ENCODE measurements at regions not wholly inside any gene's neighbourhood (a gene's known extent, or its start where the extent isn't known, plus 50 kb on each side); places are given as distances from the start of the nearest gene placed in this dataset.

- TF ChIP-seq CTCF (IDR thresholded peaks at IDR 0.05) (no peak), POLR2A (IDR thresholded peaks at IDR 0.05) (no peak), POLR2AphosphoS5 (IDR thresholded peaks at IDR 0.05) (no peak)
- Histone ChIP-seq H3K9me3 (no peaks in the 10 kb centered on the region), H3K27ac (no peak overlapping the region), H3K27me3 (peaks cover 0 to 6% of the 10 kb centered on the region in 2 donors), H3K4me3 (no peak overlapping the region), H3K36me3 (no peaks in the 10 kb centered on the region), H3K4me1 (no peaks in the 10 kb centered on the region)
- intact Hi-C loops (cut with DNase I; ENCODE audit: low total_unique reads): no loop called here
- no peak for DNase-seq (ENCODE audit: low spot score in 2 of 2)
Measured at GRCh38 chr11:32510039-32510438, 73.6 kb upstream of the EIF3M start.

- no peak for TF ChIP-seq POLR2A (IDR thresholded peaks at IDR 0.05)
- TF ChIP-seq CTCF (IDR thresholded peaks at IDR 0.05): no peak
- TF ChIP-seq POLR2AphosphoS5 (IDR thresholded peaks at IDR 0.05): no peak
Measured at GRCh38 chr11:32508780-32509179, 73.4 kb upstream of the WT1 start.

GRCh38 chr11:32500001-32500400, 64.7 kb upstream of the WT1 start:
- H3K4me3 ChIP-seq: no peak overlapping the region
- no peak overlapping the region for H3K27ac ChIP-seq
- no peak for DNase-seq (ENCODE audit: low spot score in 2 of 2)
- no peaks in the 10 kb centered on the region for H3K27me3 ChIP-seq
- no peaks in the 10 kb centered on the region for H3K4me1 ChIP-seq
- H3K9me3 ChIP-seq: no peaks in the 10 kb centered on the region
- intact Hi-C loops (cut with DNase I; ENCODE audit: low total_unique reads): no loop called here
- no peaks in the 10 kb centered on the region for H3K36me3 ChIP-seq
- TF ChIP-seq POLR2AphosphoS5 (IDR thresholded peaks at IDR 0.05): no peak
- no peak for TF ChIP-seq CTCF (IDR thresholded peaks at IDR 0.05)
- TF ChIP-seq POLR2A (IDR thresholded peaks at IDR 0.05): no peak

More at GRCh38 chr11:32508780-32509179, 73.4 kb upstream of the WT1 start:
- H3K36me3 ChIP-seq: no peaks in the 10 kb centered on the region
- H3K27me3 ChIP-seq: peaks cover 0 to 6% of the 10 kb centered on the region in 2 donors
- H3K27ac ChIP-seq: no peak overlapping the region
- intact Hi-C loops (cut with DNase I; ENCODE audit: low total_unique reads): no loop called here
- H3K4me1 ChIP-seq: no peaks in the 10 kb centered on the region
- no peaks in the 10 kb centered on the region for H3K9me3 ChIP-seq
- no peak for DNase-seq (ENCODE audit: low spot score in 2 of 2)
- no peak overlapping the region for H3K4me3 ChIP-seq

- H3K27me3 ChIP-seq: peaks cover 0 to 4% of the 10 kb centered on the region in 2 donors
- H3K27ac ChIP-seq: no peak overlapping the region
- TF ChIP-seq CTCF (IDR thresholded peaks at IDR 0.05) (no peak), POLR2A (IDR thresholded peaks at IDR 0.05) (no peak), POLR2AphosphoS5 (IDR thresholded peaks at IDR 0.05) (no peak)
- no peaks in the 10 kb centered on the region for H3K36me3 ChIP-seq
- no peaks in the 10 kb centered on the region for H3K9me3 ChIP-seq
- no peaks in the 10 kb centered on the region for H3K4me1 ChIP-seq
- no peak overlapping the region for H3K4me3 ChIP-seq
- no peak for DNase-seq (ENCODE audit: low spot score in 2 of 2)
- intact Hi-C loops (cut with DNase I; ENCODE audit: low total_unique reads): no loop called here
Measured at GRCh38 chr11:32497951-32498350, 62.6 kb upstream of the WT1 start.

- intact Hi-C loops (cut with DNase I; ENCODE audit: low total_unique reads): no loop called here
- Histone ChIP-seq H3K9me3 (no peaks in the 10 kb centered on the region), H3K27ac (no peak overlapping the region), H3K36me3 (no peaks in the 10 kb centered on the region), H3K27me3 (peaks cover 0 to 4% of the 10 kb centered on the region in 2 donors), H3K4me3 (no peak overlapping the region), H3K4me1 (no peaks in the 10 kb centered on the region)
- TF ChIP-seq POLR2AphosphoS5 (IDR thresholded peaks at IDR 0.05): no peak
- TF ChIP-seq POLR2A (IDR thresholded peaks at IDR 0.05): no peak
- TF ChIP-seq CTCF (IDR thresholded peaks at IDR 0.05): no peak
- DNase-seq (ENCODE audit: low spot score in 2 of 2): no peak
Measured at GRCh38 chr11:32494629-32495028, 59.3 kb upstream of the WT1 start.
